Mesothelial cell of epicardium (in vitro differentiated cells): ENCODE measurements at regions not wholly inside any gene's neighbourhood (a gene's known extent, or its start where the extent isn't known, plus 50 kb on each side); places are given as distances from the start of the nearest gene placed in this dataset.

ENCODE experiments used
- DNase-seq, 2 experiments: peaks; one replicate each; pipeline ENCODE4 v3.0.0; 2021; ENCODE audit warnings: low spot score in 2 of 2; ENCODE audit not compliant: unreplicated experiment in 2 of 2
- H3K27ac Mint-ChIP-seq: 2 replicates; pipeline ENCODE4 v1.8.0; 2021; ENCODE audit warnings: mixed read lengths
- H3K27me3 Mint-ChIP-seq: 2 replicates; pipeline ENCODE4 v1.8.0; 2021; ENCODE audit warnings: low read depth, mixed read lengths
- H3K36me3 Mint-ChIP-seq: 2 replicates; pipeline ENCODE4 v1.8.0; 2021; ENCODE audit warnings: mixed read lengths
- H3K4me1 Mint-ChIP-seq: 2 replicates; pipeline ENCODE4 v1.8.0; 2021; ENCODE audit warnings: mixed read lengths
- H3K4me3 Mint-ChIP-seq: 2 replicates; pipeline ENCODE4 v1.8.0; 2021; ENCODE audit warnings: mild to moderate bottlenecking, moderate library complexity, mixed read lengths
- H3K9me3 Mint-ChIP-seq: 2 replicates; pipeline ENCODE4 v1.8.0; 2021; ENCODE audit warnings: mixed read lengths
- TF ChIP-seq, protein P1 (sequence below): fragments of 200-600 bp; sonication (generic); IDR thresholded peaks from one replicate; pipeline ENCODE4 v1.5.0; 2021; ENCODE audit warnings: antibody characterized with exemption; ENCODE audit not compliant: unreplicated experiment

DNA sequence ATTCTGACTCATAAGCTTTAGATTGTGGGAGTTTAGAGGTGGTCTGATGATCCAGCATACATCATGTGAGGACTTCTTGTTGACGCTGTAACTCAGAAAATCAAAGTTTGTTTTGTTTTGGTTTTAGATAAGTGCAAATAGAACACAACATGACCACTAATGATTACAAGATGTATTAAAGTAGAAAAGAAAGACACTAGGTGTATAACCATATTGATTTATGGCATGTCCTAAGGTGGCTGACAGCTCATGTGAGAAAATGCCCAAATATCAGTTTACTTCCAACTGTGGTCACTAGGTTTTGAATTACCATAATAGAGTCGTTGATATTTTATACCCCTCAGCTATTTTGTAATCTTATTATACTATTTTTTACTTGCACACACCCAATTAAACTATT is 1131.4 kb upstream of the PHF14 start:
- no peak overlapping the region for H3K27ac Mint-ChIP-seq
- H3K27me3 Mint-ChIP-seq, result no peaks in the 10 kb centered on the region
- DNase-seq, result no peak
- H3K9me3 Mint-ChIP-seq, result no peaks in the 10 kb centered on the region
- H3K36me3 Mint-ChIP-seq, result no peaks in the 10 kb centered on the region
- no peak overlapping the region for H3K4me3 Mint-ChIP-seq
- TF ChIP-seq, protein P1, sequence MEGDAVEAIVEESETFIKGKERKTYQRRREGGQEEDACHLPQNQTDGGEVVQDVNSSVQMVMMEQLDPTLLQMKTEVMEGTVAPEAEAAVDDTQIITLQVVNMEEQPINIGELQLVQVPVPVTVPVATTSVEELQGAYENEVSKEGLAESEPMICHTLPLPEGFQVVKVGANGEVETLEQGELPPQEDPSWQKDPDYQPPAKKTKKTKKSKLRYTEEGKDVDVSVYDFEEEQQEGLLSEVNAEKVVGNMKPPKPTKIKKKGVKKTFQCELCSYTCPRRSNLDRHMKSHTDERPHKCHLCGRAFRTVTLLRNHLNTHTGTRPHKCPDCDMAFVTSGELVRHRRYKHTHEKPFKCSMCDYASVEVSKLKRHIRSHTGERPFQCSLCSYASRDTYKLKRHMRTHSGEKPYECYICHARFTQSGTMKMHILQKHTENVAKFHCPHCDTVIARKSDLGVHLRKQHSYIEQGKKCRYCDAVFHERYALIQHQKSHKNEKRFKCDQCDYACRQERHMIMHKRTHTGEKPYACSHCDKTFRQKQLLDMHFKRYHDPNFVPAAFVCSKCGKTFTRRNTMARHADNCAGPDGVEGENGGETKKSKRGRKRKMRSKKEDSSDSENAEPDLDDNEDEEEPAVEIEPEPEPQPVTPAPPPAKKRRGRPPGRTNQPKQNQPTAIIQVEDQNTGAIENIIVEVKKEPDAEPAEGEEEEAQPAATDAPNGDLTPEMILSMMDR, result no peak
- no peaks in the 10 kb centered on the region for H3K4me1 Mint-ChIP-seq

DNA sequence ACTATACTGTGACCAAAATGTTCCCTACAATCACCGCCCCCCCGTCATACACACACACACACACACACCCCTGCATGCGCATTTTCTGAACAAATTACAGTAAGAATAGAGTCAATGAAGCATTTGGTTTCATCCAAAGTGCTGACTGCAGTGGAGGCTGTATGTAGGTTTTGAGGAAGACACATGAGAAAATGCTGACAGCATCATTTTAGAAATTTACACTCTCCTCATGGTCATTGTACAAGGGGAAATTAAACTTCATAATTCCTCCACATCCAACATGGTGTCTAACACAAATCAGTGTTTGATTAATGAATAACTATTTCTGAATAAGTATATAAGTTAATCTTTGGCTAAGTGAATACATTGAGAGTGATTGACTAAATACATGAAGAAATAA is 1126.8 kb upstream of the PHF14 start:
- TF ChIP-seq, protein P1, result no peak
- Mint-ChIP-seq H3K27me3 (no peaks in the 10 kb centered on the region), H3K27ac (no peak overlapping the region)

DNA sequence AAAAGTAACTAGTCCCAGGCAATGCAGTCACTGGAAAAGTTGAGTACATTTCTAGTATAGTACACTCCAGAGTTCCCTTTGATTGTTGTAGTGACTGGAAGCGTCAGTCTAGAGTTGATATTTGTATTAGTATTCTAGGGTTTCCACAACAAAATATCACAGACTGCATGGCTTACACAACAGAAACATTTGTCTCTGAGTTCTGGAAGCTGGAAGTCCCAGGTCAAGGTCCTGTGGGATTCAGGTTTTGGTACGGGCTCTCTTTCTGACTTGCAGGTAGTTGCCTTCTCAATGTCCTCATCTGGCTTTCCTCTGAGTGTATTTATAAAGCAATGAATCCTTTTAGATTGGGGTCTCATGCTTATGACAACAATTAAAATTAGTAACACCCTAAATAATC is 1119.1 kb upstream of the PHF14 start:
- H3K27ac Mint-ChIP-seq, result no peak overlapping the region
- DNase-seq, result no peak
- no peak overlapping the region for H3K4me3 Mint-ChIP-seq
- H3K4me1 Mint-ChIP-seq, result no peaks in the 10 kb centered on the region
- H3K9me3 Mint-ChIP-seq, result peaks cover 5% of the 10 kb centered on the region
- H3K27me3 Mint-ChIP-seq, result no peaks in the 10 kb centered on the region
- no peaks in the 10 kb centered on the region for H3K36me3 Mint-ChIP-seq
- TF ChIP-seq, protein P1, result no peak

More for the DNA sequence above, 1126.8 kb upstream of the PHF14 start:
- Mint-ChIP-seq H3K4me3 (no peak overlapping the region), H3K4me1 (no peaks in the 10 kb centered on the region), H3K36me3 (no peaks in the 10 kb centered on the region), H3K9me3 (no peaks in the 10 kb centered on the region)
- no peak for DNase-seq

DNA sequence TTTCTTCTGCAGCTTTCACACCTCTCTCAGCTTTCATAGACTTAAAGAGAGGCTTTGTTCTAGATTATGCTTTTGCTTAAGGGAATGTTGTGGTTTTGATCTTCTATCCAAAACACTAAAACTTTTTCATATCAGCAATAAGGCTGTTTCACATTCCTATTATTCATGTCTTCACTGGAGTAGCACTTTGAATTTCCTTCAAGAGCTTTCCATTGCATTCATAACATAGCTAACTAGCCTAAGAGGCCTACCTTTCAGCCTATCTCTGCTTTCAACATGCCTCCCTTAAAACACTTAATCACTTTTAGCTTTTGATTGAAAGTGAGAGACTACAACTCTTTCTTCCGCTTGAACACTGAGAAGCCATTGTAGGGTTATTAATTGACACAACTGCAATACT is 1117.0 kb upstream of the PHF14 start:
- Mint-ChIP-seq H3K36me3 (no peaks in the 10 kb centered on the region), H3K27ac (no peak overlapping the region), H3K4me3 (no peak overlapping the region), H3K4me1 (no peaks in the 10 kb centered on the region), H3K9me3 (peaks cover 18% of the 10 kb centered on the region), H3K27me3 (no peaks in the 10 kb centered on the region)
- TF ChIP-seq, protein P1, result no peak
- DNase-seq, result no peak

DNA sequence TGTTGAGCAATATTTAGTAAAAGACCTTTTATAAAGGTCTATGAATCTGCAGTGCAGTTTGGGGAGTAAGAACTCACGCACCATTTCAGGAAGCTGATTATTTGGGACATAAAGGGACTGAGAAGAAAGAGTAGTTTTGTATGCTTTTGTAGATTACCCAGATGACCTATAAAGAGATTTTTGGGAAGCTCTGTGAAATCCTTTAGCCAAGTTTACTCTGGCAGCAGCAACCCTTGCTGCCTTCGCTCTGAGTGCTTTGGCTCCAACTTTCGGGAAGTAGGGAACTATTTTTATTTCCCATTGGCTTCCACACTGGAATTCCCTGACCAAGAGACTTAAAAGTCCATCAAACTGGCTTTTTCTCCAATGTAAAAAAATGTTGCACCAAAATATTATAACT is 1110.1 kb upstream of the PHF14 start:
- TF ChIP-seq, protein P1, result no peak
- Mint-ChIP-seq H3K27me3 (no peaks in the 10 kb centered on the region), H3K4me1 (no peaks in the 10 kb centered on the region), H3K4me3 (no peak overlapping the region), H3K36me3 (no peaks in the 10 kb centered on the region), H3K27ac (no peak overlapping the region), H3K9me3 (peaks cover 19% of the 10 kb centered on the region)
- DNase-seq, result no peak

DNA sequence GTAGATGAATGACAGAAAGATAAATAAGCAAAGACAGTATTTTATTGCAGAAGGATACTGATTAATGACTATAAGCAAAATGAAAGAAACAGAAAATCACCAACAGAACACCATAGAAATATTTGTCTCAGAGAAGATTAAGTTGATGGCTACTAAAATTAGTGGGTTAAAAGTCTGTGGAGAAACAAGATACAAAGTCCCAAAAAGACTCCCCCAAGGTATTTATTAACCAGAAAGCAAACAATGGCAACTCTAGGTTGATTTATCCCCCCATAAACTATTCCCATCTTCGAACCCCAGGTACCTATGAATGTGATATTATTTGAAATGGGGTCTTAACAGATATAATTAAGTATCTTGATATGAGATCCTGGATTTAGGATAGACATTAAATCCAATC is 1104.5 kb upstream of the PHF14 start:
- Mint-ChIP-seq H3K27me3 (no peaks in the 10 kb centered on the region), H3K36me3 (no peaks in the 10 kb centered on the region), H3K9me3 (peaks cover 11% of the 10 kb centered on the region)

More for the DNA sequence above, 1104.5 kb upstream of the PHF14 start:
- no peaks in the 10 kb centered on the region for H3K4me1 Mint-ChIP-seq
- TF ChIP-seq, protein P1, result no peak
- no peak overlapping the region for H3K27ac Mint-ChIP-seq
- no peak overlapping the region for H3K4me3 Mint-ChIP-seq
- no peak for DNase-seq
